Keratinocyte (primary cell): ENCODE measurements at regions not wholly inside any gene's neighbourhood (a gene's known extent, or its start where the extent isn't known, plus 50 kb on each side); places are given as distances from the start of the nearest gene placed in this dataset.

Source experiments
- EZH2 ChIP-seq: IDR thresholded peaks from one replicate; pipeline ENCODE4 v1.6.1; 2012; ENCODE audit warnings: inconsistent platforms, mild to moderate bottlenecking, low read length, moderate library complexity
- TF ChIP-seq, protein P1 (sequence below), 3 experiments: IDR thresholded peaks in 1 of 3; conservative IDR thresholded peaks in 1 of 3; optimal IDR thresholded peaks in 1 of 3; 2 replicates in 2 of 3; 3 replicates in 1 of 3; pipeline versions ENCODE3 to v1.5.1; 2011; ENCODE audit warnings: low read length in 3 of 3, mild to moderate bottlenecking in 3 of 3, moderate library complexity in 2 of 3, control low read depth in 1 of 3, inconsistent platforms in 1 of 3; ENCODE audit not compliant: insufficient read depth in 2 of 3; ENCODE audit errors: extremely low read depth in 1 of 3

DNA sequence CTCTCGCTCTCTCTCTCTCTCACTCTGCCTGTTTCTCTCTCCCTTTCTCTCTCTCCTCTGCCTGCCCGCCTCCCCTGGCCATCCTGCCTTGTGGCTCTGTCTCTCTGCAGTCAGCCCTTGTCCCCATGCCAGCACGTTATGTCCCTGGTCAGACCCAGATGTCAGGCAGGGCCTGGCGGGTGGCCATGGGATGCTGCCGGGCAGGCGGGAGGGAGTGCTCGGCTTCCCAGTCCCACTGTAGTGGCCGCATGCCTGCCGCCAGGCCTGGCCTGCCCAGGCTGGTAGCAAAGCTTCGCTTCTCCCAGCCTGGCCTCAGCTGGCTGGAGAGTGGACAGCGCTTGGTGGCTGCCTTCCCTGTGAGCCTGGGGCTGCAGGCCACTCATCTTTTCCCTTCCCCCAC is 121.5 kb upstream of the ZNF716 start:
- TF ChIP-seq, protein P1, sequence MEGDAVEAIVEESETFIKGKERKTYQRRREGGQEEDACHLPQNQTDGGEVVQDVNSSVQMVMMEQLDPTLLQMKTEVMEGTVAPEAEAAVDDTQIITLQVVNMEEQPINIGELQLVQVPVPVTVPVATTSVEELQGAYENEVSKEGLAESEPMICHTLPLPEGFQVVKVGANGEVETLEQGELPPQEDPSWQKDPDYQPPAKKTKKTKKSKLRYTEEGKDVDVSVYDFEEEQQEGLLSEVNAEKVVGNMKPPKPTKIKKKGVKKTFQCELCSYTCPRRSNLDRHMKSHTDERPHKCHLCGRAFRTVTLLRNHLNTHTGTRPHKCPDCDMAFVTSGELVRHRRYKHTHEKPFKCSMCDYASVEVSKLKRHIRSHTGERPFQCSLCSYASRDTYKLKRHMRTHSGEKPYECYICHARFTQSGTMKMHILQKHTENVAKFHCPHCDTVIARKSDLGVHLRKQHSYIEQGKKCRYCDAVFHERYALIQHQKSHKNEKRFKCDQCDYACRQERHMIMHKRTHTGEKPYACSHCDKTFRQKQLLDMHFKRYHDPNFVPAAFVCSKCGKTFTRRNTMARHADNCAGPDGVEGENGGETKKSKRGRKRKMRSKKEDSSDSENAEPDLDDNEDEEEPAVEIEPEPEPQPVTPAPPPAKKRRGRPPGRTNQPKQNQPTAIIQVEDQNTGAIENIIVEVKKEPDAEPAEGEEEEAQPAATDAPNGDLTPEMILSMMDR (optimal IDR thresholded peaks at IDR 0.05 in 1 of 3, IDR thresholded peaks at IDR 0.05 in 1 of 3, conservative IDR thresholded peaks at IDR 0.05 in 1 of 3; ENCODE audit: extremely low read depth in 1 of 3, insufficient read depth in 2 of 3, low read length in 3 of 3): no peak
- no peak for TF ChIP-seq EZH2
